GM12878 (cell line): ENCODE measurements at regions not wholly inside any gene's neighbourhood (a gene's known extent, or its start where the extent isn't known, plus 50 kb on each side); places are given as distances from the start of the nearest gene placed in this dataset.

ENCODE experiments used
- ATAC-seq: fragments of 200-7000 bp; cut with Tn5 transposase; 3 replicates; pipeline ENCODE4 v1.9.1; 2020; ENCODE audit warnings: mild to moderate bottlenecking, moderate library complexity
- BruUV-seq: library from RNA; stranded (reverse); fragments of 400-500 nt; replicated peaks from 2 replicates; lab custom pipeline; 2021; lab: Mats Ljungman, UMichigan
- CTCF ChIA-PET: fragments of 300-600 bp; sonication (Branson Sonifier 250); formaldehyde crosslinking; extraction: SDS; loops from one replicate; lab custom pipeline; 2021; ENCODE audit warnings: inconsistent platforms; lab: Yijun Ruan, JAX
- POLR2A ChIA-PET: fragments of 350-600 bp; formaldehyde crosslinking; extraction: SDS; loops from one replicate; lab custom pipeline; 2021; ENCODE audit warnings: inconsistent platforms; lab: Charles Lee
- RAD21 ChIA-PET: fragments of 300-600 bp; sonication (Branson Sonifier 250); formaldehyde crosslinking; loops from one replicate; lab custom pipeline; 2023; ENCODE audit warnings: antibody characterized with exemption; ENCODE audit not compliant: unreplicated experiment; lab: Charles Lee
- SMC1A ChIA-PET: fragments of 300-600 bp; sonication (Branson Sonifier 250); formaldehyde crosslinking; loops from one replicate; lab custom pipeline; 2023; ENCODE audit not compliant: unreplicated experiment, uncharacterized antibody; lab: Charles Lee
- DNase-seq: peaks from one replicate; pipeline ENCODE4 v3.0.0-alpha.2; 2011; ENCODE audit warnings: low read depth, low spot score
- FAIRE-seq: peaks from 3 replicates; lab custom pipeline; 2011; peaks lifted over from hg19 to GRCh38; lab: Jason Lieb, UNC
- H2AFZ ChIP-seq: 2 replicates; pipeline ENCODE4 v1.6.0; 2011; ENCODE audit warnings: low read depth, low read length, control low read depth; ENCODE audit not compliant: control insufficient read depth
- H3K27ac ChIP-seq: 2 replicates; pipeline ENCODE4 v1.5.1; 2011; ENCODE audit warnings: control low read depth; ENCODE audit not compliant: control insufficient read depth, insufficient read depth
- H3K27me3 ChIP-seq, 2 experiments: replicated peaks in 1 of 2; 2 replicates each; pipeline versions ENCODE4 v1.6.0 to v1.6.1; 2011; ENCODE audit warnings: low read length in 1 of 2; ENCODE audit not compliant: control insufficient read depth in 2 of 2, insufficient read depth in 2 of 2
- H3K36me3 ChIP-seq, 2 experiments: 2 replicates each; pipeline ENCODE4 v1.5.1; 2011; ENCODE audit warnings: low read length in 1 of 2; ENCODE audit not compliant: control insufficient read depth in 2 of 2, insufficient read depth in 2 of 2
- H3K4me1 ChIP-seq: 2 replicates; pipeline ENCODE4 v1.6.1; 2011; ENCODE audit warnings: mild to moderate bottlenecking, low read length, moderate library complexity, mixed read lengths; ENCODE audit not compliant: control insufficient read depth, insufficient read depth
- H3K4me2 ChIP-seq: 2 replicates; pipeline ENCODE4 v1.6.0; 2011; ENCODE audit warnings: control low read depth; ENCODE audit not compliant: control insufficient read depth, insufficient read depth
- H3K4me3 ChIP-seq: fragments of 200-600 bp; sonication (generic); 2 replicates; pipeline ENCODE4 v1.5.1; 2016
- H3K79me2 ChIP-seq: 2 replicates; pipeline ENCODE4 v1.6.0; 2011; ENCODE audit warnings: low read length; ENCODE audit not compliant: control insufficient read depth, insufficient read depth
- H3K9ac ChIP-seq: 2 replicates; pipeline ENCODE4 v1.8.0; 2011; ENCODE audit warnings: low read length, control low read depth, mixed read lengths; ENCODE audit not compliant: control insufficient read depth, insufficient read depth
- H3K9me3 ChIP-seq: replicated peaks from 3 replicates; pipeline ENCODE4 v1.5.1; 2011; ENCODE audit warnings: mild to moderate bottlenecking, low read length; ENCODE audit not compliant: control insufficient read depth, insufficient read depth
- H4K20me1 ChIP-seq: 2 replicates; pipeline ENCODE4 v1.6.0; 2011; ENCODE audit not compliant: control insufficient read depth, insufficient read depth
- ATF2 ChIP-seq: IDR thresholded peaks from 2 replicates; pipeline ENCODE4 v1.6.1; 2012; ENCODE audit warnings: low read length, inconsistent platforms
- CBX3 ChIP-seq: fragments of 200-600 bp; sonication (generic); IDR thresholded peaks from 2 replicates; pipeline ENCODE4 v1.6.1; 2016; ENCODE audit warnings: low read depth, borderline replicate concordance
- E2F8 ChIP-seq: fragments of 450-650 bp; IDR thresholded peaks from 2 replicates; pipeline ENCODE4 v1.6.1; 2018; ENCODE audit warnings: mild to moderate bottlenecking, low read depth, moderate library complexity; ENCODE audit not compliant: partially characterized antibody
- EED ChIP-seq: sonication (generic); IDR thresholded peaks from 2 replicates; pipeline ENCODE4 v1.6.1; 2016; ENCODE audit warnings: antibody characterized with exemption, low read depth
- FOXM1 ChIP-seq: IDR thresholded peaks from 2 replicates; pipeline ENCODE4 v1.6.1; 2012; ENCODE audit warnings: low read depth, mild to moderate bottlenecking, inconsistent platforms, low read length, moderate library complexity
- HCFC1 ChIP-seq: fragments of 150-350 bp; IDR thresholded peaks from 2 replicates; pipeline ENCODE4 v1.6.1; 2014; ENCODE audit warnings: low read length
- IKZF1 ChIP-seq: fragments of 450-650 bp; conservative IDR thresholded peaks from 2 replicates; pipeline ENCODE4 v1.6.1; 2017; ENCODE audit warnings: antibody characterized with exemption, mild to moderate bottlenecking
- JUNB ChIP-seq: IDR thresholded peaks from 2 replicates; pipeline ENCODE4 v1.6.1; 2016; ENCODE audit warnings: antibody characterized with exemption, mild to moderate bottlenecking
- MYB ChIP-seq: fragments of 150-350 bp; IDR thresholded peaks from 2 replicates; pipeline ENCODE4 v1.6.1; 2014; ENCODE audit warnings: mild to moderate bottlenecking, low read depth, low read length, borderline replicate concordance
- NFYB ChIP-seq: IDR thresholded peaks from 2 replicates; pipeline ENCODE4 v1.6.1; 2011; ENCODE audit warnings: low read depth, mild to moderate bottlenecking, low read length, improper control_type of control experiment, moderate library complexity; ENCODE audit not compliant: insufficient read depth
- NRF1 ChIP-seq: conservative IDR thresholded peaks from 2 replicates; pipeline ENCODE4 v1.6.1; 2011; ENCODE audit warnings: mild to moderate bottlenecking, low read depth, low read length, improper control_type of control experiment
- PAX5 ChIP-seq: IDR thresholded peaks from 2 replicates; pipeline ENCODE4 v1.6.1; 2011; ENCODE audit warnings: low read depth, low read length, borderline replicate concordance
- PRDM15 ChIP-seq: fragments of 450-650 bp; formaldehyde crosslinking; IDR thresholded peaks from 2 replicates; pipeline ENCODE4 v1.4.0; 2020; ENCODE audit warnings: mild to moderate bottlenecking, moderate library complexity
- TCF3 ChIP-seq: IDR thresholded peaks from 2 replicates; pipeline ENCODE4 v1.6.1; 2012; ENCODE audit warnings: low read depth, mild to moderate bottlenecking, low read length, borderline replicate concordance; ENCODE audit not compliant: insufficient read depth
- WRNIP1 ChIP-seq: IDR thresholded peaks from 2 replicates; pipeline ENCODE4 v1.6.1; 2011; ENCODE audit warnings: low read depth, low read length, improper control_type of control experiment, borderline replicate concordance
- YY1 ChIP-seq: IDR thresholded peaks from 2 replicates; pipeline ENCODE4 v1.6.1; 2011; ENCODE audit warnings: low read depth, mild to moderate bottlenecking, low read length
- ZNF274 ChIP-seq: IDR thresholded peaks from one replicate; pipeline ENCODE4 v1.8.0; 2011; ENCODE audit not compliant: insufficient read length, insufficient read depth
- WGBS: methylation state at CpG from one replicate; pipeline ENCODE4 v1.1.6; 2016; ENCODE audit warnings: low lambda C conversion rate; ENCODE audit not compliant: insufficient replicate concordance, insufficient coverage; ENCODE audit errors: missing lambda C conversion rate; 5-methylcytosine and 5-hydroxymethylcytosine counted together
- in situ Hi-C: fragments of 300-500 bp; cut with MboI; formaldehyde crosslinking; loops from 9 replicates; pipeline ENCODE4 v1.14.3; 2018; ENCODE audit warnings: mixed read lengths
- intact Hi-C: fragments of 100-400 bp; cut with micrococcal nuclease; formaldehyde crosslinking; loops from one replicate; pipeline ENCODE4 v1.14.2; 2022; ENCODE audit not compliant: unreplicated experiment

- H4K20me1 ChIP-seq: no peaks in the 10 kb centered on the region
- no TSS peak for BruUV-seq
- CTCF ChIA-PET: interaction anchor here (1.0 to 1.1 kb wide), 2 partner anchors 15 to 83 kb away, joined by 3 to 4 read pairs; no protein-coding TSS in a partner anchor
- ATAC-seq (peak; percentile 69), FAIRE-seq (no peak), DNase-seq (peak; percentile 60)
- RAD21 ChIA-PET: interaction anchor here (0.6 to 2.2 kb wide), 14 partner anchors 9 to 114 kb away, joined by 3 to 19 read pairs (median 4); no protein-coding TSS in a partner anchor
- POLR2A ChIA-PET: interaction anchor here (0.5 to 2.0 kb wide), 12 partner anchors 9 to 113 kb away, joined by 3 to 14 read pairs (median 5); no protein-coding TSS in a partner anchor
- H3K4me2 ChIP-seq: peak overlapping the region; percentile 97
- in situ Hi-C loops: no loop called here
- H3K4me3 ChIP-seq: no peak overlapping the region
- SMC1A ChIA-PET: interaction anchor here (0.8 to 6.9 kb wide), 14 partner anchors 9 to 163 kb away, joined by 3 to 52 read pairs (median 5); no protein-coding TSS in a partner anchor
- H3K9me3 ChIP-seq: no peaks in the 10 kb centered on the region
- peak overlapping the region; percentile 79 for H3K9ac ChIP-seq
- WGBS: 11% methylated on average over 3 of the region's 3 CpGs
- H3K36me3 ChIP-seq: no peaks in the 10 kb centered on the region; a peak in 1 of 4 replicates
- H2AFZ ChIP-seq: peak overlapping the region; percentile 56
- H3K79me2 ChIP-seq: no peaks in the 10 kb centered on the region; the same call in 1 of the 2 replicates
- H3K27me3 ChIP-seq: no peaks in the 10 kb centered on the region
- H3K27ac ChIP-seq: peak overlapping the region; percentile 98
- intact Hi-C loops: loop anchor here (1.0 kb wide), 2 partner anchors 9 to 112 kb away; no protein-coding TSS in a partner anchor
- peaks cover 51% of the 10 kb centered on the region for H3K4me1 ChIP-seq
- TF ChIP-seq NFYB (no peak), PAX5 (peak; percentile 46; the same call in 1 of the 2 replicates), WRNIP1 (no peak), JUNB (peak; percentile 84), IKZF1 (peak; percentile 65), EED (peak; percentile 83), YY1 (no peak), FOXM1 (peak; percentile 87; the same call in 1 of the 2 replicates), E2F8 (no peak), CBX3 (no peak), PRDM15 (CRISPR knock-in tag) (no peak), ZNF274 (no peak), MYB (no peak), TCF3 (no peak), ATF2 (peak; percentile 82), HCFC1 (no peak), NRF1 (no peak)
These were observed 68.6 kb upstream of the PELI1 start for GRCh38 chr2:64212801-64213321.
